Gastroesophageal sphincter (tissue), 3 donors: ENCODE measurements at regions not wholly inside any gene's neighbourhood (a gene's known extent, or its start where the extent isn't known, plus 50 kb on each side); places are given as distances from the start of the nearest gene placed in this dataset.

Experiments used
- POLR2A ChIP-seq, 2 donors: fragments of 450-650 bp; IDR thresholded peaks; one replicate each; pipeline ENCODE4 v1.6.1; 2017; ENCODE audit warnings: antibody characterized with exemption in 2 of 2, mild to moderate bottlenecking in 2 of 2, moderate library complexity in 1 of 2
- POLR2AphosphoS5 ChIP-seq: sonication (generic); formaldehyde crosslinking; IDR thresholded peaks from one replicate; pipeline ENCODE4 v1.6.1; 2017; ENCODE audit warnings: antibody characterized with exemption
- TF ChIP-seq, protein P1 (sequence below), 4 experiments: fragments of 200-600 bp in 2 of 4; fragments of 450-650 bp in 2 of 4; sonication (generic) in 1 of 4; IDR thresholded peaks; one replicate each; pipeline ENCODE4 v1.5.1; 2017 to 2019; ENCODE audit warnings: antibody characterized with exemption in 4 of 4, mild to moderate bottlenecking in 2 of 4, moderate library complexity in 2 of 4

DNA sequence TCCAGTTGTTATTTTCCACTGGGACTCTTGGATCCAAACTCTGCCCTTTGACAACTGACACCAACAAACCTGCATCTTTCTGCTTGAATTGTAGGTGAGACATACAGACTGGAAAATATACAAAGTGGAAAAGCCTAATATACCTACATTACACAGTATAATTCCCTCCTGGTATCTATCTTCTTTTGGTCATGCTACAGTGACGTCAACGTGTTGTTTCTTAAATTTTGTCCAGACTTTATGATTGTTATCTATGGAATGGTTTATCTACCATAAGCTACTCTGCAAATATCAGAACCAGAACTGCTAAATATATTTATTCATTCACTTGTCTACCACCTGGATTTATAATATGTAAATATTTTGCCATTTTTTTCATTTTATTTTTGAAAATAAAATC lies 264.3 kb upstream of the ZPLD1 start:
- TF ChIP-seq, protein P1, sequence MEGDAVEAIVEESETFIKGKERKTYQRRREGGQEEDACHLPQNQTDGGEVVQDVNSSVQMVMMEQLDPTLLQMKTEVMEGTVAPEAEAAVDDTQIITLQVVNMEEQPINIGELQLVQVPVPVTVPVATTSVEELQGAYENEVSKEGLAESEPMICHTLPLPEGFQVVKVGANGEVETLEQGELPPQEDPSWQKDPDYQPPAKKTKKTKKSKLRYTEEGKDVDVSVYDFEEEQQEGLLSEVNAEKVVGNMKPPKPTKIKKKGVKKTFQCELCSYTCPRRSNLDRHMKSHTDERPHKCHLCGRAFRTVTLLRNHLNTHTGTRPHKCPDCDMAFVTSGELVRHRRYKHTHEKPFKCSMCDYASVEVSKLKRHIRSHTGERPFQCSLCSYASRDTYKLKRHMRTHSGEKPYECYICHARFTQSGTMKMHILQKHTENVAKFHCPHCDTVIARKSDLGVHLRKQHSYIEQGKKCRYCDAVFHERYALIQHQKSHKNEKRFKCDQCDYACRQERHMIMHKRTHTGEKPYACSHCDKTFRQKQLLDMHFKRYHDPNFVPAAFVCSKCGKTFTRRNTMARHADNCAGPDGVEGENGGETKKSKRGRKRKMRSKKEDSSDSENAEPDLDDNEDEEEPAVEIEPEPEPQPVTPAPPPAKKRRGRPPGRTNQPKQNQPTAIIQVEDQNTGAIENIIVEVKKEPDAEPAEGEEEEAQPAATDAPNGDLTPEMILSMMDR (IDR thresholded peaks at IDR 0.05), result no peak
- no peak for TF ChIP-seq POLR2A (IDR thresholded peaks at IDR 0.05)
- TF ChIP-seq POLR2AphosphoS5, result no peak
